H1 (cell line): ENCODE measurements at regions not wholly inside any gene's neighbourhood (a gene's known extent, or its start where the extent isn't known, plus 50 kb on each side); places are given as distances from the start of the nearest gene placed in this dataset.

Experiments
- CTCF ChIA-PET: fragments of 300-600 bp; sonication (Branson Sonifier 250); formaldehyde crosslinking; loops from one replicate; lab custom pipeline; 2021; ENCODE audit not compliant: partially characterized antibody; lab: Charles Lee
- POLR2A ChIA-PET: fragments of 300-600 bp; sonication (Branson Sonifier 250); formaldehyde crosslinking; loops from one replicate; lab custom pipeline; 2021; ENCODE audit warnings: inconsistent platforms; ENCODE audit not compliant: partially characterized antibody; lab: Charles Lee
- DNase-seq, 2 experiments: peaks; one replicate each; pipeline versions ENCODE4 v3.0.0 to v3.0.0-alpha.2; 2010 to 2022; ENCODE audit warnings: low spot score in 2 of 2, low read depth in 1 of 2, mixed read lengths in 1 of 2
- FAIRE-seq: peaks from 2 replicates; lab custom pipeline; 2011; peaks lifted over from hg19 to GRCh38; lab: Jason Lieb, UNC
- H2AFZ ChIP-seq: 2 replicates; pipeline ENCODE4 v1.8.1; 2012; ENCODE audit warnings: low read length, inconsistent platforms
- H2AK5ac ChIP-seq: 2 replicates; pipeline ENCODE4 v1.6.1; 2013; ENCODE audit warnings: low read depth, low read length
- H2BK120ac ChIP-seq: replicated peaks from 2 replicates; pipeline ENCODE3; 2013; ENCODE audit warnings: low read depth, low read length, inconsistent platforms
- H2BK12ac ChIP-seq: 2 replicates; pipeline ENCODE4 v1.6.1; 2013; ENCODE audit warnings: low read depth, low read length
- H2BK15ac ChIP-seq: 2 replicates; pipeline ENCODE4 v1.6.1; 2013; ENCODE audit warnings: low read length
- H2BK20ac ChIP-seq: 2 replicates; pipeline ENCODE4 v1.6.1; 2013; ENCODE audit warnings: low read length
- H2BK5ac ChIP-seq: 2 replicates; pipeline ENCODE4 v1.6.1; 2013; ENCODE audit warnings: low read depth, low read length
- H3K14ac ChIP-seq: 2 replicates; pipeline ENCODE4 v1.6.1; 2013; ENCODE audit warnings: inconsistent platforms; ENCODE audit not compliant: insufficient read length
- H3K18ac ChIP-seq: 2 replicates; pipeline ENCODE4 v1.6.1; 2013; ENCODE audit warnings: low read length; ENCODE audit errors: extremely low read depth
- H3K23ac ChIP-seq: 2 replicates; pipeline ENCODE4 v1.6.1; 2013; ENCODE audit warnings: inconsistent platforms; ENCODE audit not compliant: insufficient read length
- H3K23me2 ChIP-seq: 2 replicates; pipeline ENCODE4 v1.6.1; 2013; ENCODE audit warnings: low read depth, low read length
- H3K27ac ChIP-seq: 2 replicates; pipeline ENCODE4 v1.6.1; 2011; ENCODE audit warnings: low read depth, low read length, inconsistent platforms
- H3K27me3 ChIP-seq, 4 experiments: replicated peaks in 1 of 4; 1 replicate in 1 of 4; 2 replicates in 3 of 4; pipeline versions ENCODE4 v1.6.1 to v1.8.1; 2011 to 2013; ENCODE audit warnings: low read length in 3 of 4, mild to moderate bottlenecking in 3 of 4, inconsistent platforms in 2 of 4, mixed read lengths in 2 of 4, moderate library complexity in 1 of 4; ENCODE audit not compliant: control insufficient read depth in 3 of 4, insufficient read depth in 3 of 4; ENCODE audit errors: extremely low read depth in 1 of 4
- H3K36me3 ChIP-seq, 4 experiments: 2 replicates each; pipeline versions ENCODE4 v1.6.1 to v1.8.1; 2011 to 2013; ENCODE audit warnings: mild to moderate bottlenecking in 4 of 4, low read length in 3 of 4, moderate library complexity in 2 of 4, control low read depth in 1 of 4, inconsistent platforms in 1 of 4; ENCODE audit not compliant: insufficient read depth in 4 of 4, control insufficient read depth in 2 of 4
- H3K4ac ChIP-seq: replicated peaks from 2 replicates; pipeline ENCODE3; 2013; ENCODE audit warnings: low read length, low read depth, mixed read lengths, inconsistent platforms; ENCODE audit not compliant: insufficient read length
- H3K4me1 ChIP-seq, 4 experiments: replicated peaks in 1 of 4; 1 replicate in 1 of 4; 2 replicates in 3 of 4; pipeline versions ENCODE4 v1.6.1 to v1.8.1; 2011 to 2013; ENCODE audit warnings: low read length in 3 of 4, inconsistent platforms in 2 of 4, mixed read lengths in 1 of 4; ENCODE audit not compliant: insufficient read depth in 4 of 4, control insufficient read depth in 3 of 4
- H3K4me2 ChIP-seq, 2 experiments: 2 replicates each; pipeline versions ENCODE4 v1.6.1 to v1.8.1; 2011 to 2013; ENCODE audit warnings: low read depth in 2 of 2, low read length in 2 of 2, control low read depth in 1 of 2, inconsistent platforms in 1 of 2, mild to moderate bottlenecking in 1 of 2; ENCODE audit not compliant: insufficient read depth in 1 of 2
- H3K4me3 ChIP-seq, 4 experiments: fragments of 200-600, 300-600 bp in 1 of 4; sonication (generic), shearing (Covaris generic), sonication (Bioruptor Twin) in 1 of 4; 2 replicates each; pipeline versions ENCODE4 v1.5.1 to v1.8.1; 2011 to 2016; ENCODE audit warnings: low read length in 4 of 4, low read depth in 3 of 4, control low read depth in 2 of 4, inconsistent platforms in 2 of 4, mild to moderate bottlenecking in 2 of 4, mixed read lengths in 1 of 4, moderate library complexity in 1 of 4; ENCODE audit not compliant: insufficient read depth in 2 of 4; ENCODE audit errors: extremely low read depth in 1 of 4
- H3K56ac ChIP-seq: replicated peaks from 2 replicates; pipeline ENCODE3; 2013; ENCODE audit warnings: low read depth, mild to moderate bottlenecking, mixed read lengths, low read length, inconsistent platforms; ENCODE audit not compliant: insufficient read length
- H3K79me1 ChIP-seq: 2 replicates; pipeline ENCODE4 v1.6.1; 2013; ENCODE audit warnings: low read depth, low read length, control low read depth
- H3K79me2 ChIP-seq, 2 experiments: 2 replicates each; pipeline versions ENCODE4 v1.6.1 to v1.8.1; 2012 to 2013; ENCODE audit warnings: low read length in 2 of 2, mild to moderate bottlenecking in 2 of 2, inconsistent platforms in 1 of 2; ENCODE audit not compliant: insufficient read depth in 2 of 2, control insufficient read depth in 1 of 2
- H3K9ac ChIP-seq, 4 experiments: replicated peaks in 1 of 4; 1 replicate in 1 of 4; 2 replicates in 3 of 4; pipeline versions ENCODE4 v1.6.1 to v1.8.1; 2011 to 2013; ENCODE audit warnings: low read depth in 3 of 4, low read length in 3 of 4, control low read depth in 2 of 4, mild to moderate bottlenecking in 2 of 4, moderate library complexity in 2 of 4, inconsistent platforms in 1 of 4; ENCODE audit errors: extremely low read depth in 1 of 4
- H3K9me3 ChIP-seq, 2 experiments: 2 replicates each; pipeline versions ENCODE4 v1.6.1 to v1.8.1; 2012 to 2013; ENCODE audit warnings: mild to moderate bottlenecking in 2 of 2, moderate library complexity in 2 of 2, control low read depth in 1 of 2, inconsistent platforms in 1 of 2, low read depth in 1 of 2, low read length in 1 of 2, mixed read lengths in 1 of 2; ENCODE audit not compliant: insufficient read depth in 2 of 2
- H4K20me1 ChIP-seq, 2 experiments: replicated peaks in 1 of 2; 2 replicates each; pipeline versions ENCODE3 to v1.8.1; 2011 to 2013; ENCODE audit warnings: inconsistent platforms in 2 of 2, low read length in 2 of 2, mild to moderate bottlenecking in 1 of 2; ENCODE audit not compliant: insufficient read depth in 2 of 2, control insufficient read depth in 1 of 2
- H4K5ac ChIP-seq: 2 replicates; pipeline ENCODE4 v1.6.1; 2013; ENCODE audit warnings: low read length, low read depth, mixed read lengths, inconsistent platforms; ENCODE audit not compliant: insufficient read length
- H4K8ac ChIP-seq: 2 replicates; pipeline ENCODE4 v1.8.0; 2013; ENCODE audit warnings: mild to moderate bottlenecking, moderate library complexity, low read length, inconsistent platforms; ENCODE audit not compliant: insufficient read depth; ENCODE audit errors: extremely low read depth
- H4K91ac ChIP-seq: replicated peaks from 2 replicates; pipeline ENCODE3; 2013; ENCODE audit warnings: low read length, mixed read lengths, inconsistent platforms; ENCODE audit not compliant: insufficient read length
- JUN ChIP-seq: IDR thresholded peaks from 2 replicates; pipeline ENCODE4 v1.6.1; 2011; ENCODE audit warnings: low read depth, mild to moderate bottlenecking, improper control_type of control experiment, low read length
- POLR2AphosphoS5 ChIP-seq: IDR thresholded peaks from 2 replicates; pipeline ENCODE4 v1.6.1; 2011; ENCODE audit warnings: low read depth, low read length
- SP1 ChIP-seq: IDR thresholded peaks from 2 replicates; pipeline ENCODE4 v1.6.1; 2011; ENCODE audit warnings: low read depth, low read length
- WGBS, 2 experiments: shearing (Covaris generic) in 1 of 2; methylation state at CpG; one replicate each; pipeline versions ENCODE4 v1.1.6 to v1.1.7; 2013 to 2015; ENCODE audit warnings: low lambda C conversion rate in 2 of 2, mixed read lengths in 2 of 2, inconsistent platforms in 1 of 2, low coverage in 1 of 2, missing lambda C conversion rate in 1 of 2; ENCODE audit not compliant: insufficient replicate concordance in 2 of 2, insufficient coverage in 1 of 2, insufficient read length in 1 of 2; ENCODE audit errors: extremely low coverage in 1 of 2, missing lambda C conversion rate in 1 of 2; 5-methylcytosine and 5-hydroxymethylcytosine counted together

DNA sequence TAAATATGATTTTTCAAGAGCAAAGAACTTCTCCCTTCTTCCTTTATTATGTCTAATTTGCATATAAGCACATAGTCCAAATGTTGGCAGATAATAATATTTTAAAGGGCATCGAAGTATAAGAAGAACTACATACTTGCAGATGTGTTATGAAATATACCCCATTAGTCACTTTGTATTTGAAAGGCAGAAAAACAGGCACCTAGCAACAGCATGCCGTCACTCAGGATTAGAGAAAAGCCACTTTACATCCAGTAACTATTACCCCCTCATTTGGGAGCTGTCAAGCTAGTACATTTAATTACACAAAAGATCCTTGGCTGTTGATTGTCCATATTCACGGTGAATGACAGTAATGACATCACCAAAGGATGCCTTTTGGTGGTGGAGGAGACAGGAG lies 99.3 kb upstream of the ARMC2 start:
- H3K14ac ChIP-seq: no peak overlapping the region
- peaks cover 0 to 3% (median 0%) of the 10 kb centered on the region in 4 experiments; a peak in 1 of 7 replicates for H3K27me3 ChIP-seq
- WGBS, 2 experiments: 87% methylated on average over 3 of the region's 3 CpGs; no CpG with 5 or more reads in 1 of the 2 experiments
- H4K8ac ChIP-seq: no peak overlapping the region
- no peaks in the 10 kb centered on the region for H3K36me3 ChIP-seq
- no peak overlapping the region for H3K18ac ChIP-seq
- DNase-seq (no peak), FAIRE-seq (no peak)
- no peak overlapping the region for H2BK15ac ChIP-seq
- no peak overlapping the region for H3K4ac ChIP-seq
- no peaks in the 10 kb centered on the region for H3K23me2 ChIP-seq
- H3K9ac ChIP-seq: no peak overlapping the region
- ChIA-PET POLR2A (no interaction called here), CTCF (interaction anchor here (0.8 to 1.7 kb wide), 4 partner anchors 10 to 17 kb away, joined by 3 to 5 read pairs (median 3); no protein-coding TSS in a partner anchor)
- H3K4me2 ChIP-seq: no peak overlapping the region
- no peak overlapping the region for H2BK120ac ChIP-seq
- no peak overlapping the region for H3K23ac ChIP-seq
- H2AK5ac ChIP-seq: no peak overlapping the region
- H3K79me1 ChIP-seq: no peaks in the 10 kb centered on the region
- no peaks in the 10 kb centered on the region for H3K79me2 ChIP-seq
- H3K4me3 ChIP-seq: no peak overlapping the region
- H2BK20ac ChIP-seq: no peak overlapping the region
- H4K5ac ChIP-seq: no peak overlapping the region
- H3K27ac ChIP-seq: no peak overlapping the region
- no peaks in the 10 kb centered on the region for H3K9me3 ChIP-seq
- no peak overlapping the region for H3K56ac ChIP-seq
- H2BK12ac ChIP-seq: no peak overlapping the region
- no peak overlapping the region for H2BK5ac ChIP-seq
- no peak overlapping the region for H2AFZ ChIP-seq
- H4K20me1 ChIP-seq: no peaks in the 10 kb centered on the region
- peaks cover 0 to 2% (median 1%) of the 10 kb centered on the region in 4 experiments; a peak in 4 of 7 replicates for H3K4me1 ChIP-seq
- no peak overlapping the region for H4K91ac ChIP-seq
- no peak for TF ChIP-seq JUN
- no peak for TF ChIP-seq SP1
- TF ChIP-seq POLR2AphosphoS5: no peak
